Fibroblast of villous mesenchyme (primary cell): ENCODE measurements at regions not wholly inside any gene's neighbourhood (a gene's known extent, or its start where the extent isn't known, plus 50 kb on each side); places are given as distances from the start of the nearest gene placed in this dataset.
A peak's percentile ranks its signal among the peaks of the same experiment; 100 is the strongest.

Source experiments
- DNase-seq: peaks from one replicate; pipeline ENCODE4 v3.0.0-alpha.2; 2010; ENCODE audit warnings: low read depth
- H3K4me3 ChIP-seq: 2 replicates; pipeline ENCODE4 v1.5.1; 2011; ENCODE audit warnings: low read depth, mild to moderate bottlenecking, low read length
- TF ChIP-seq, protein P1 (sequence below): IDR thresholded peaks from 2 replicates; pipeline ENCODE4 v1.5.1; 2012; ENCODE audit warnings: low read depth, mild to moderate bottlenecking, low read length; ENCODE audit not compliant: insufficient read depth

DNA sequence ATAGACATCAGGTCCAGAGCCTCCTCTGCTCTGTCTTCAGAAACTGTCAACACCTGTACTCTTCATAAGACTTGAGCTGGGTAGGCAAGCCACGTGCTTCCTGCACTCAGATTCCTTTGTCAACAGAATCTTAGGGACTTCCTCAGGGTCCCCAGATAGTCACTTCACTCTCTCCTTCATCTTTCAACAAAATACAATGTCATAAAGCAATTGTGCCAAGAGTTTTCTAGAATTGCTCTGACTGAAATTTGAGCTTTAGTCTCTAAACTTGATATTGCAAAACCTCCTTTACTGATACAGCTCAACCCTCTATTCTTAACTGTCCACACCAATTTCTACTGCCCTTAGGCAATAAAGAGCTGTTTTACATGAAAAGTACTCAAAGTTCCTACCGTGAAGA lies 179.9 kb downstream of the IRS2 start:
- no peak overlapping the region for H3K4me3 ChIP-seq
- TF ChIP-seq, protein P1, sequence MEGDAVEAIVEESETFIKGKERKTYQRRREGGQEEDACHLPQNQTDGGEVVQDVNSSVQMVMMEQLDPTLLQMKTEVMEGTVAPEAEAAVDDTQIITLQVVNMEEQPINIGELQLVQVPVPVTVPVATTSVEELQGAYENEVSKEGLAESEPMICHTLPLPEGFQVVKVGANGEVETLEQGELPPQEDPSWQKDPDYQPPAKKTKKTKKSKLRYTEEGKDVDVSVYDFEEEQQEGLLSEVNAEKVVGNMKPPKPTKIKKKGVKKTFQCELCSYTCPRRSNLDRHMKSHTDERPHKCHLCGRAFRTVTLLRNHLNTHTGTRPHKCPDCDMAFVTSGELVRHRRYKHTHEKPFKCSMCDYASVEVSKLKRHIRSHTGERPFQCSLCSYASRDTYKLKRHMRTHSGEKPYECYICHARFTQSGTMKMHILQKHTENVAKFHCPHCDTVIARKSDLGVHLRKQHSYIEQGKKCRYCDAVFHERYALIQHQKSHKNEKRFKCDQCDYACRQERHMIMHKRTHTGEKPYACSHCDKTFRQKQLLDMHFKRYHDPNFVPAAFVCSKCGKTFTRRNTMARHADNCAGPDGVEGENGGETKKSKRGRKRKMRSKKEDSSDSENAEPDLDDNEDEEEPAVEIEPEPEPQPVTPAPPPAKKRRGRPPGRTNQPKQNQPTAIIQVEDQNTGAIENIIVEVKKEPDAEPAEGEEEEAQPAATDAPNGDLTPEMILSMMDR = no peak
- DNase-seq = no peak

DNA sequence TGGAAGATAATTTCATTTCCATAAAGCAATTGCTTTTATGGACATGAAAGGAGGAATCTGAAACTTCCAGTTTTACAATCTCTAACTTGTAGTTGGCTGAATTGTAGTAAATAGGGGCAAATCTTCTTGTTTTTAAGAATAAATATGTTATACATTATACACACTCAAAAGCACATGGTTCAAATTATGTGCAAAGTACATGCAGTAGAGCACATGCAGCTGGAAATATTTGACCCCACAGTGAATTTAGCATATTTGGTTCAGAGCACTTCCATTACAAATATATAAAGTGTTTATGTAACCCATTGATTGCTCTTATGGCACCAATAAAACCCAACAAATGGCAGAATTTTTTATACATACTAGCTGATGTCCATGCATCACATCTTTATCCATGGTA lies 180.5 kb downstream of the IRS2 start:
- DNase-seq = no peak
- TF ChIP-seq, protein P1 = no peak
- H3K4me3 ChIP-seq = no peak overlapping the region

DNA sequence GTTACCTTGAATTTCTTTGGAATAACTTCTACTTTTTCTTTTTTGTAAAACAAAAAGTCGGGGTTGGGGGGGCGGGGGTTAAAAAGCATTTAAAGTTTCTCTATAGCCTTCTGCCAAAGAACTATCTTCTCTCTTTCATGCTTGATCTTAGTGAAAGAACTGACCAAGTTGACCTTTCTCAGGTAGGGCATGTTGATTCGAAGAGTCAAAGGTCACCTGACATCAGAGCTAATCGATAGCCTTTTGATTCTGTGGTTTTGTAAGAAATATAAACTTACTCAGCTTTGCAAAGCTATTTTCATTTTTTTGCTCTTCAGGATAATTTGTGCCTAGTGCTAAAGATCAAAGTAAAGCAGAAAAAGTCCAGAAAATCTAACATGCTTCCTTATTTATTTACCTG lies 181.5 kb downstream of the IRS2 start:
- DNase-seq = no peak
- TF ChIP-seq, protein P1 = no peak

DNA sequence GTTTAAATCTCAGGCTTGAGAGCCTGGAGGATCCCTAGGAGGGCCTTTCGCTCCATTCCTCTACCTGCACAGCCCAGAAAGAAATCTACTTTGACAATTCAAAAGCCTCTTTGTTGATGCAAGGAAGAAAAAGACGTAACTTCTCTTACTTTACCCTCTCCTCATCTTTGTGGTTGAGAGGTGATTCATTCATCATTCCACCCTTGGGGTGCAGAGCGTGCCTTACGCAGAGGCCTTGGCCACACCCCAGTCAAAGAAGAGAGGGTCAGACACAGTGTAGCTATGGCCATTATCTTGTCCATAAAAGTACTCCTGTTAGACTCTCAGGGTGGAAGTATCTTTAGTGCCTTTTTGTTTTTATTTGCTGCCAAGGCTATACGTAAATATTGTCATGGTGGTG lies 184.0 kb downstream of the IRS2 start:
- H3K4me3 ChIP-seq = no peak overlapping the region
- DNase-seq = no peak
- TF ChIP-seq, protein P1 = no peak

More for the DNA sequence above, 181.5 kb downstream of the IRS2 start:
- no peak overlapping the region for H3K4me3 ChIP-seq

DNA sequence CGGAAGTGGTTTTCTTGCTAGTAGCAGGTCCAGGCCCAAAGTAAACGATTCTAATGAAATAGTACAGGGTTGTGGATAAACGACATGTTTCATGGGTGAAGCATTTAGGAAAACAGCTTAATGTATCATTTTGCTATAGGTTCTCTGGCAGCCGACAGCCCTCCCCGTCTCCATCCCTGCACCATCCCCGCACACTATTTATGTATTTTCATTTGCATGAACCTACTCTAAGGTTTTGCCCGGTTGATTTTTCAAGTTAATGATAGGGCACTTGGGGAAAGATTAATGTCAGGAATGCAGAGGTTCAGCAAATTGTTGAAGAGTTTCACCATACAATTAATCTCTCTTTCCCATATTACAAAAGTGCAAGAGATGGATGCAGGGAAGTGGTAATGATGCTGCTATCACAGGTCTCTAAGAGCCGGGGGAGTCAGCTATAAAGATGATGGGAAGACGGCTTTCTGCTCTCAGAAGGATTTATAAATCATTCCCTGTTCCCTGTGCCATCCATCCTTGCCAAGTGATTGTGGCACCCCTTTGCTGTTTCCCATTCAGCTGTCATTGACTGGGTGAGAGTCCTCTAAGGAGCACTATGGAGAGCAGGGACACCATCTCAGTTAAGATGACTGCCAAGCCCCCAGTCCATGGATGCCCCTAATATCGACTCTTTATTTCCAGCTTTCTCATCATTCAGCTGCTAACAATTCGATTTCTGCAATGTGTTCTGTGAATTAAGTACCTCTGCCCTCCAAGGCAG lies 186.3 kb downstream of the IRS2 start:
- TF ChIP-seq, protein P1 = no peak
- no peak for DNase-seq
- H3K4me3 ChIP-seq = no peak overlapping the region

DNA sequence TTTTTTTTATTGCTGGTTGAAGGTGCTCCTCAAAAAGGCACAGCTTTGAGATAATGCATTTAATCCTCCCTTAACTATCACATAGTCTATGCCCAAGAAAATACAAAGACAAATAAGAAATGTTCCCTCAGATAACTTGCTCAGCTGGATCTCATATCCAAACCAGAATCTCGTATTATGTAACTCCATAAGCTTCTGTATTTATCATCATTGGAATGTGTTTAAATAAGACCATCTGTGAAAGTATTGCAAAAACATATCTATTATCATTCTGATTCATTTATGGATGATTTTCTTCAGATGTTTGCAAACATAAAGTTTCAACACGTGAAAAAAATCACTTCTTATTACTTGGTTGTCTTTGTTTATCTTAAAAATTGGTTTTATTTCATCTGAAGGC lies 190.9 kb downstream of the IRS2 start:
- TF ChIP-seq, protein P1 = no peak
- DNase-seq = peak; percentile 79
- H3K4me3 ChIP-seq = no peak overlapping the region

DNA sequence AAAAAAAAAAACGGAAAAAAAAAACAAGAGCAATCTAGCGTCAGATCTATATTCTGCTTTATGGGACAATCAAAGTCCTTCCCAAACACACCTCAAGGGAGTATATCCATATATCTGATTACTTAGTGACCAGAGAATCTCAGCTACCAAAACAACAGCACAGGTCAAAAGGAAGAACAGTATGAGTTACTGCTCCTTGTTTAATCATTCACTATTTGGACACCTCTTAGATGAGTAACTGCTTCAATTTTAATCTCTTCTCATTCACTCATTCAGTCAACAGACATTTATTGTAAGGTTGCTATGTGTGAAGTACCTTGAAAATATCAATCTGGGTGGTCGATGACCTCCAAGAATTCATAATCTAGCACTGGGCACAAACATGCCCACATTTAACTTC lies 193.2 kb downstream of the IRS2 start:
- no peak overlapping the region for H3K4me3 ChIP-seq
- TF ChIP-seq, protein P1 = no peak

More for the DNA sequence above, 193.2 kb downstream of the IRS2 start:
- no peak for DNase-seq
